H1 (cell line): ENCODE measurements at regions not wholly inside any gene's neighbourhood (a gene's known extent, or its start where the extent isn't known, plus 50 kb on each side); places are given as distances from the start of the nearest gene placed in this dataset.

Experiments
- CTCF ChIA-PET: fragments of 300-600 bp; sonication (Branson Sonifier 250); formaldehyde crosslinking; loops from one replicate; lab custom pipeline; 2021; ENCODE audit not compliant: partially characterized antibody; lab: Charles Lee
- POLR2A ChIA-PET: fragments of 300-600 bp; sonication (Branson Sonifier 250); formaldehyde crosslinking; loops from one replicate; lab custom pipeline; 2021; ENCODE audit warnings: inconsistent platforms; ENCODE audit not compliant: partially characterized antibody; lab: Charles Lee
- DNase-seq, 2 experiments: peaks; one replicate each; pipeline versions ENCODE4 v3.0.0 to v3.0.0-alpha.2; 2010 to 2022; ENCODE audit warnings: low spot score in 2 of 2, low read depth in 1 of 2, mixed read lengths in 1 of 2
- FAIRE-seq: peaks from 2 replicates; lab custom pipeline; 2011; peaks lifted over from hg19 to GRCh38; lab: Jason Lieb, UNC
- H2AFZ ChIP-seq: 2 replicates; pipeline ENCODE4 v1.8.1; 2012; ENCODE audit warnings: low read length, inconsistent platforms
- H2AK5ac ChIP-seq: 2 replicates; pipeline ENCODE4 v1.6.1; 2013; ENCODE audit warnings: low read depth, low read length
- H2BK120ac ChIP-seq: replicated peaks from 2 replicates; pipeline ENCODE3; 2013; ENCODE audit warnings: low read depth, low read length, inconsistent platforms
- H2BK12ac ChIP-seq: 2 replicates; pipeline ENCODE4 v1.6.1; 2013; ENCODE audit warnings: low read depth, low read length
- H2BK15ac ChIP-seq: 2 replicates; pipeline ENCODE4 v1.6.1; 2013; ENCODE audit warnings: low read length
- H2BK20ac ChIP-seq: 2 replicates; pipeline ENCODE4 v1.6.1; 2013; ENCODE audit warnings: low read length
- H2BK5ac ChIP-seq: 2 replicates; pipeline ENCODE4 v1.6.1; 2013; ENCODE audit warnings: low read depth, low read length
- H3K14ac ChIP-seq: 2 replicates; pipeline ENCODE4 v1.6.1; 2013; ENCODE audit warnings: inconsistent platforms; ENCODE audit not compliant: insufficient read length
- H3K18ac ChIP-seq: 2 replicates; pipeline ENCODE4 v1.6.1; 2013; ENCODE audit warnings: low read length; ENCODE audit errors: extremely low read depth
- H3K23ac ChIP-seq: 2 replicates; pipeline ENCODE4 v1.6.1; 2013; ENCODE audit warnings: inconsistent platforms; ENCODE audit not compliant: insufficient read length
- H3K23me2 ChIP-seq: 2 replicates; pipeline ENCODE4 v1.6.1; 2013; ENCODE audit warnings: low read depth, low read length
- H3K27ac ChIP-seq: 2 replicates; pipeline ENCODE4 v1.6.1; 2011; ENCODE audit warnings: low read depth, low read length, inconsistent platforms
- H3K27me3 ChIP-seq, 4 experiments: replicated peaks in 1 of 4; 1 replicate in 1 of 4; 2 replicates in 3 of 4; pipeline versions ENCODE4 v1.6.1 to v1.8.1; 2011 to 2013; ENCODE audit warnings: low read length in 3 of 4, mild to moderate bottlenecking in 3 of 4, inconsistent platforms in 2 of 4, mixed read lengths in 2 of 4, moderate library complexity in 1 of 4; ENCODE audit not compliant: control insufficient read depth in 3 of 4, insufficient read depth in 3 of 4; ENCODE audit errors: extremely low read depth in 1 of 4
- H3K36me3 ChIP-seq, 4 experiments: 2 replicates each; pipeline versions ENCODE4 v1.6.1 to v1.8.1; 2011 to 2013; ENCODE audit warnings: mild to moderate bottlenecking in 4 of 4, low read length in 3 of 4, moderate library complexity in 2 of 4, control low read depth in 1 of 4, inconsistent platforms in 1 of 4; ENCODE audit not compliant: insufficient read depth in 4 of 4, control insufficient read depth in 2 of 4
- H3K4ac ChIP-seq: replicated peaks from 2 replicates; pipeline ENCODE3; 2013; ENCODE audit warnings: low read length, low read depth, mixed read lengths, inconsistent platforms; ENCODE audit not compliant: insufficient read length
- H3K4me1 ChIP-seq, 4 experiments: replicated peaks in 1 of 4; 1 replicate in 1 of 4; 2 replicates in 3 of 4; pipeline versions ENCODE4 v1.6.1 to v1.8.1; 2011 to 2013; ENCODE audit warnings: low read length in 3 of 4, inconsistent platforms in 2 of 4, mixed read lengths in 1 of 4; ENCODE audit not compliant: insufficient read depth in 4 of 4, control insufficient read depth in 3 of 4
- H3K4me2 ChIP-seq, 2 experiments: 2 replicates each; pipeline versions ENCODE4 v1.6.1 to v1.8.1; 2011 to 2013; ENCODE audit warnings: low read depth in 2 of 2, low read length in 2 of 2, control low read depth in 1 of 2, inconsistent platforms in 1 of 2, mild to moderate bottlenecking in 1 of 2; ENCODE audit not compliant: insufficient read depth in 1 of 2
- H3K4me3 ChIP-seq, 4 experiments: fragments of 200-600, 300-600 bp in 1 of 4; sonication (generic), shearing (Covaris generic), sonication (Bioruptor Twin) in 1 of 4; 2 replicates each; pipeline versions ENCODE4 v1.5.1 to v1.8.1; 2011 to 2016; ENCODE audit warnings: low read length in 4 of 4, low read depth in 3 of 4, control low read depth in 2 of 4, inconsistent platforms in 2 of 4, mild to moderate bottlenecking in 2 of 4, mixed read lengths in 1 of 4, moderate library complexity in 1 of 4; ENCODE audit not compliant: insufficient read depth in 2 of 4; ENCODE audit errors: extremely low read depth in 1 of 4
- H3K56ac ChIP-seq: replicated peaks from 2 replicates; pipeline ENCODE3; 2013; ENCODE audit warnings: low read depth, mild to moderate bottlenecking, mixed read lengths, low read length, inconsistent platforms; ENCODE audit not compliant: insufficient read length
- H3K79me1 ChIP-seq: 2 replicates; pipeline ENCODE4 v1.6.1; 2013; ENCODE audit warnings: low read depth, low read length, control low read depth
- H3K79me2 ChIP-seq, 2 experiments: 2 replicates each; pipeline versions ENCODE4 v1.6.1 to v1.8.1; 2012 to 2013; ENCODE audit warnings: low read length in 2 of 2, mild to moderate bottlenecking in 2 of 2, inconsistent platforms in 1 of 2; ENCODE audit not compliant: insufficient read depth in 2 of 2, control insufficient read depth in 1 of 2
- H3K9ac ChIP-seq, 4 experiments: replicated peaks in 1 of 4; 1 replicate in 1 of 4; 2 replicates in 3 of 4; pipeline versions ENCODE4 v1.6.1 to v1.8.1; 2011 to 2013; ENCODE audit warnings: low read depth in 3 of 4, low read length in 3 of 4, control low read depth in 2 of 4, mild to moderate bottlenecking in 2 of 4, moderate library complexity in 2 of 4, inconsistent platforms in 1 of 4; ENCODE audit errors: extremely low read depth in 1 of 4
- H3K9me3 ChIP-seq, 2 experiments: 2 replicates each; pipeline versions ENCODE4 v1.6.1 to v1.8.1; 2012 to 2013; ENCODE audit warnings: mild to moderate bottlenecking in 2 of 2, moderate library complexity in 2 of 2, control low read depth in 1 of 2, inconsistent platforms in 1 of 2, low read depth in 1 of 2, low read length in 1 of 2, mixed read lengths in 1 of 2; ENCODE audit not compliant: insufficient read depth in 2 of 2
- H4K20me1 ChIP-seq, 2 experiments: replicated peaks in 1 of 2; 2 replicates each; pipeline versions ENCODE3 to v1.8.1; 2011 to 2013; ENCODE audit warnings: inconsistent platforms in 2 of 2, low read length in 2 of 2, mild to moderate bottlenecking in 1 of 2; ENCODE audit not compliant: insufficient read depth in 2 of 2, control insufficient read depth in 1 of 2
- H4K5ac ChIP-seq: 2 replicates; pipeline ENCODE4 v1.6.1; 2013; ENCODE audit warnings: low read length, low read depth, mixed read lengths, inconsistent platforms; ENCODE audit not compliant: insufficient read length
- H4K8ac ChIP-seq: 2 replicates; pipeline ENCODE4 v1.8.0; 2013; ENCODE audit warnings: mild to moderate bottlenecking, moderate library complexity, low read length, inconsistent platforms; ENCODE audit not compliant: insufficient read depth; ENCODE audit errors: extremely low read depth
- H4K91ac ChIP-seq: replicated peaks from 2 replicates; pipeline ENCODE3; 2013; ENCODE audit warnings: low read length, mixed read lengths, inconsistent platforms; ENCODE audit not compliant: insufficient read length
- BRCA1 ChIP-seq: IDR thresholded peaks from 2 replicates; pipeline ENCODE4 v1.6.1; 2012; ENCODE audit warnings: low read depth, low read length, improper control_type of control experiment
- CEBPB ChIP-seq: IDR thresholded peaks from 2 replicates; pipeline ENCODE4 v1.6.1; 2012; ENCODE audit warnings: low read depth, low read length
- CHD2 ChIP-seq: IDR thresholded peaks from 2 replicates; pipeline ENCODE4 v1.6.1; 2012; ENCODE audit warnings: low read length, improper control_type of control experiment
- CREB1 ChIP-seq: IDR thresholded peaks from 2 replicates; pipeline ENCODE4 v1.6.1; 2012; ENCODE audit warnings: inconsistent platforms
- FOSL1 ChIP-seq: IDR thresholded peaks from 2 replicates; pipeline ENCODE4 v1.6.1; 2011; ENCODE audit warnings: mild to moderate bottlenecking, low read depth, low read length, moderate library complexity; ENCODE audit not compliant: insufficient read depth
- HDAC6 ChIP-seq: IDR thresholded peaks from one replicate; pipeline ENCODE4 v1.7.1; 2012; ENCODE audit warnings: low read depth, mild to moderate bottlenecking, inconsistent platforms, low read length, moderate library complexity
- POLR2A ChIP-seq, 2 experiments: IDR thresholded peaks; 1 replicate in 1 of 2; 2 replicates in 1 of 2; pipeline ENCODE4 v1.6.1; 2011; ENCODE audit warnings: low read depth in 2 of 2, low read length in 2 of 2, mild to moderate bottlenecking in 2 of 2; ENCODE audit errors: control extremely low read depth in 1 of 2
- POLR2AphosphoS5 ChIP-seq: IDR thresholded peaks from 2 replicates; pipeline ENCODE4 v1.6.1; 2011; ENCODE audit warnings: low read depth, low read length
- RFX5 ChIP-seq: IDR thresholded peaks from 2 replicates; pipeline ENCODE4 v1.6.1; 2011; ENCODE audit warnings: low read depth, low read length, improper control_type of control experiment, borderline replicate concordance
- SAP30 ChIP-seq: fragments of 300-600 bp; sonication (generic); IDR thresholded peaks from 2 replicates; pipeline ENCODE4 v1.7.1; 2012; ENCODE audit warnings: low read length, moderate library complexity, mild to moderate bottlenecking, inconsistent platforms; ENCODE audit not compliant: insufficient read depth, insufficient replicate concordance
- SIN3A ChIP-seq, 2 experiments: IDR thresholded peaks in 1 of 2; conservative IDR thresholded peaks in 1 of 2; 2 replicates each; pipeline ENCODE4 v1.6.1; 2011 to 2012; ENCODE audit warnings: low read length in 2 of 2, improper control_type of control experiment in 1 of 2, low read depth in 1 of 2, mild to moderate bottlenecking in 1 of 2
- SIRT6 ChIP-seq: IDR thresholded peaks from one replicate; pipeline ENCODE4 v1.7.1; 2012; ENCODE audit warnings: low read length, inconsistent platforms
- SIX5 ChIP-seq: IDR thresholded peaks from 2 replicates; pipeline ENCODE4 v1.6.1; 2011; ENCODE audit warnings: mild to moderate bottlenecking, low read depth, low read length
- TAF7 ChIP-seq: optimal IDR thresholded peaks from 2 replicates; pipeline ENCODE3; 2011; ENCODE audit warnings: low read depth, mild to moderate bottlenecking, inconsistent platforms, low read length, moderate library complexity, borderline replicate concordance
- WGBS, 2 experiments: shearing (Covaris generic) in 1 of 2; methylation state at CpG; one replicate each; pipeline versions ENCODE4 v1.1.6 to v1.1.7; 2013 to 2015; ENCODE audit warnings: low lambda C conversion rate in 2 of 2, mixed read lengths in 2 of 2, inconsistent platforms in 1 of 2, low coverage in 1 of 2, missing lambda C conversion rate in 1 of 2; ENCODE audit not compliant: insufficient replicate concordance in 2 of 2, insufficient coverage in 1 of 2, insufficient read length in 1 of 2; ENCODE audit errors: extremely low coverage in 1 of 2, missing lambda C conversion rate in 1 of 2; 5-methylcytosine and 5-hydroxymethylcytosine counted together

- Histone ChIP-seq H3K4me1 (no peaks in the 10 kb centered on the region; a peak in 1 of 7 replicates), H2BK20ac (no peak overlapping the region), H2AK5ac (no peak overlapping the region), H3K4ac (no peak overlapping the region), H3K79me2 (no peaks in the 10 kb centered on the region), H3K27ac (no peak overlapping the region), H4K8ac (peak overlapping the region; percentile 35; the same call in 1 of the 2 replicates), H3K27me3 (no peaks in the 10 kb centered on the region), H3K9me3 (no peaks in the 10 kb centered on the region; a peak in 1 of 4 replicates), H3K9ac (no peak overlapping the region), H3K56ac (no peak overlapping the region), H2BK15ac (0 out of 2 replicates have a peak overlapping the region, but pooled peaks have one; percentile 12), H4K20me1 (no peaks in the 10 kb centered on the region), H3K4me2 (no peak overlapping the region), H2BK5ac (peak overlapping the region; percentile 24; the same call in 1 of the 2 replicates), H2AFZ (no peak overlapping the region), H3K23me2 (no peaks in the 10 kb centered on the region), H3K23ac (no peak overlapping the region), H3K18ac (no peak overlapping the region), H4K5ac (no peak overlapping the region), H3K4me3 (no peak overlapping the region), H3K79me1 (no peaks in the 10 kb centered on the region), H3K36me3 (no peaks in the 10 kb centered on the region), H2BK120ac (no peak overlapping the region), H3K14ac (no peak overlapping the region), H2BK12ac (no peak overlapping the region), H4K91ac (no peak overlapping the region)
- ChIA-PET CTCF (interaction anchor here (0.9 to 1.2 kb wide), 4 partner anchors 9 to 77 kb away, joined by 3 to 5 read pairs (median 3); no protein-coding TSS in a partner anchor), POLR2A (no interaction called here)
- FAIRE-seq (no peak), DNase-seq (no peak)
- WGBS, 2 experiments, result 88% methylated on average over 13 of the region's 13 CpGs; no CpG with 5 or more reads in 1 of the 2 experiments
- TF ChIP-seq HDAC6, result no peak
- TF ChIP-seq POLR2A (IDR thresholded peaks at IDR 0.05; ENCODE audit: control extremely low read depth in 1 of 2, low read depth in 2 of 2, low read length in 2 of 2), result no peak
- no peak for TF ChIP-seq SIN3A (conservative IDR thresholded peaks at IDR 0.05 in 1 of 2, IDR thresholded peaks at IDR 0.05 in 1 of 2; ENCODE audit: low read depth in 1 of 2, low read length in 2 of 2)
- TF ChIP-seq SIRT6, result no peak
- TF ChIP-seq FOSL1, result no peak
- TF ChIP-seq CEBPB, result no peak
- no peak for TF ChIP-seq POLR2AphosphoS5
- TF ChIP-seq RFX5, result no peak
- no peak for TF ChIP-seq CREB1
- TF ChIP-seq BRCA1, result no peak
- TF ChIP-seq TAF7, result no peak
- no peak for TF ChIP-seq SIX5
- TF ChIP-seq SAP30, result no peak
- no peak for TF ChIP-seq CHD2
These were observed 104.6 kb upstream of the CTBP2 start for GRCh38 chr10:125264757-125265578.
